GM21619 (cell line): ENCODE measurements at regions not wholly inside any gene's neighbourhood (a gene's known extent, or its start where the extent isn't known, plus 50 kb on each side); places are given as distances from the start of the nearest gene placed in this dataset.

ENCODE experiments used
- ATAC-seq: cut with Tn5 transposase; IDR thresholded peaks from one replicate; pipeline ENCODE4 v1.9.1; 2021; ENCODE audit not compliant: unreplicated experiment

GRCh38 chr2:146143971-146144370, 1624.1 kb upstream of the ZEB2 start:
- no peak for ATAC-seq

GRCh38 chr2:146138820-146139219, 1618.9 kb upstream of the ZEB2 start:
- no peak for ATAC-seq

- no peak for ATAC-seq
Measured at GRCh38 chr2:146135245-146135644, 1615.3 kb upstream of the ZEB2 start.

- ATAC-seq, result no peak
Measured at GRCh38 chr2:146131785-146132184, 1611.9 kb upstream of the ZEB2 start.

GRCh38 chr2:146131048-146131447, 1611.1 kb upstream of the ZEB2 start:
- no peak for ATAC-seq

GRCh38 chr2:146130290-146130689, 1610.4 kb upstream of the ZEB2 start:
- ATAC-seq, result no peak

- ATAC-seq, result no peak
Measured at GRCh38 chr2:146129231-146129630, 1609.3 kb upstream of the ZEB2 start.

- ATAC-seq, result no peak
Measured at GRCh38 chr2:146128216-146128615, 1608.3 kb upstream of the ZEB2 start.

- no peak for ATAC-seq
Measured at GRCh38 chr2:146125551-146125950, 1605.6 kb upstream of the ZEB2 start.

- ATAC-seq, result no peak
Measured at GRCh38 chr2:146124741-146125140, 1604.8 kb upstream of the ZEB2 start.

GRCh38 chr2:146123714-146124113, 1603.8 kb upstream of the ZEB2 start:
- no peak for ATAC-seq

GRCh38 chr2:146123256-146123655, 1603.3 kb upstream of the ZEB2 start:
- no peak for ATAC-seq

- no peak for ATAC-seq
Measured at GRCh38 chr2:146119586-146119985, 1599.7 kb upstream of the ZEB2 start.

GRCh38 chr2:146108993-146109392, 1589.1 kb upstream of the ZEB2 start:
- no peak for ATAC-seq

GRCh38 chr2:146094185-146094584, 1574.3 kb upstream of the ZEB2 start:
- ATAC-seq, result no peak

- ATAC-seq, result no peak
Measured at GRCh38 chr2:146081459-146081858, 1561.5 kb upstream of the ZEB2 start.

- ATAC-seq, result no peak
Measured at GRCh38 chr2:146080925-146081324, 1561.0 kb upstream of the ZEB2 start.

GRCh38 chr2:146079216-146079615, 1559.3 kb upstream of the ZEB2 start:
- ATAC-seq, result no peak

- no peak for ATAC-seq
Measured at GRCh38 chr2:146077156-146077555, 1557.2 kb upstream of the ZEB2 start.

GRCh38 chr2:146068051-146068450, 1548.1 kb upstream of the ZEB2 start:
- ATAC-seq, result no peak

GRCh38 chr2:146048141-146048540, 1528.2 kb upstream of the ZEB2 start:
- no peak for ATAC-seq

GRCh38 chr2:146041274-146041910, 1521.5 kb upstream of the ZEB2 start:
- ATAC-seq, result no peak

- no peak for ATAC-seq
Measured at GRCh38 chr2:146040051-146040450, 1520.1 kb upstream of the ZEB2 start.
